HTR-8/SVneo (cell line): ENCODE measurements at regions not wholly inside any gene's neighbourhood (a gene's known extent, or its start where the extent isn't known, plus 50 kb on each side); places are given as distances from the start of the nearest gene placed in this dataset.

Source experiments
- DNase-seq: peaks from one replicate; pipeline ENCODE4 v3.0.0; 2011; ENCODE audit warnings: low spot score, mixed read lengths; ENCODE audit not compliant: insufficient read length
- FAIRE-seq: peaks from 2 replicates; lab custom pipeline; 2011; peaks lifted over from hg19 to GRCh38; lab: Jason Lieb, UNC

GRCh38 chr9:12166518-12166917, 526.7 kb upstream of the TYRP1 start:
- FAIRE-seq: no peak
- no peak for DNase-seq

DNA sequence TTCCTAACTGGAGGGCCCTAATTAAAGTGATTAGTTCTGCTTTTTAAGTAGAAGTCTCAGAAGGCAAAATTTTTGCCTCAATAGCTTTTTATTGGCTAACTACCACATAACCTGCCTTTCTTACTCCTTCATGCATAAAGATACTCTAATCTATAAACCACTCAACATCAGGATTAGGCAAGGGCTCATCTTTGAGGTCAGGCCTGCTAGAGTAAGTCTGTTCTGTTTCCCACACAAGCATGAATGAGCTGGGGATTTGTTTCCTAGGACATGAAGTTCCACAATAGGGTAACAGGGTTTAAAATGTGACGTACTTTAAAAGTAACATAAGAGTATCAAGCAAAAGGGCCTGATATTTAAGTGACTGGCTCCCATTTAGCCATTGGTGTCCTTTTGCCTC, 522.7 kb upstream of the TYRP1 start:
- DNase-seq (no peak), FAIRE-seq (no peak)

DNA sequence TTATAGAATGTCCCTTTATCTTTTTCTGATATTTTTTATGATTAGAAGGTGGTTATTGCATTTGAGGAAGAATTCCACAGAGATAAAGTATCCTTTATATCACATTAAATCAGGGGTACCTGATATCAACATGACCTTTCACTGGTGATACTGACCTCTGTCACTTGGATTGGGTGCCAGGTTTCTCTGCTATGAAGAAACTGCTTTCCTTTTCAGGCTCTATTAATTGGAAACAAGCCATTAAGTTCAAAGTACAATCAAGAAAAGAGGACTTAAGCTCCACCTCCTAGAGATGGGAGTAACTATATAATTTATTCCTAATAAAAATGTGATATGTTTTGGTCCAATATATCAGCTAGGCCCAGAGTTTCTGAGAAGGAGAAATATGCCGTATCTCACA, 514.6 kb upstream of the TYRP1 start:
- FAIRE-seq (no peak), DNase-seq (no peak)

DNA sequence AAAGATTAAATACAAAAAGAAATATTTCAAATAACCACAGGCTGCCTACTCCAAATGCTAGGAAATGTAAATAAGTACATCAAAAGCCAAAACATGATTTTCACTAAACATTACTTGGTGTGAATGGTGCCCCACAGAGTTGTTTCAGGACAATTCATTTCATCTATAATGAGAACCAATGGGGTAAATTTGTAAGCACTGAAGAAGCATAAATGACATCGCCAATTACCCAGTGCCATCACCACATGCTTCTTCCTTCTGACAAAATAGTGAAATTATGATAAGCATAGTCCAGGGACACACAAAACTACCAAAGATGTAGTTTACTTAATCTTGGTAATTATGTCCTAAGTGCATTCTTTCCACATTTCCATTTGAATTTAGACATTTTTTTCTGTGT, 510.4 kb upstream of the TYRP1 start:
- no peak for FAIRE-seq
- no peak for DNase-seq

DNA sequence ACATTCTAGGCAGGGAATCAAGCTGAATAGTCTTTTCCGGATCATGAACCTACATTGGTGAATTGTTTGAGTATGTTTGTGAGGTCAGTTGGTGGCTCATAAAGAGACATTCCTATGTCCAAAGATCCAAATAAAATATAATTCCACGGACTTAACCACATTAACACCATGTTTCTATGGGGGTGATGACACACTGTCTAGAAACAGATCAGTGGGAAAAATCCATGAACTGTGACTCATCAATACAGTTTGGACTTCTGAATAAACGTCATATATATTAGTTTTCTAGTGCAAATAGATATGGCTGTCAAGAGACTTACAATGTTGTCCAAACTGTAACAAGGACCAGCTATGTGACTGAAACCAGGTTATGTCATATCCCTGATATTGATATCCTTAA, 509.9 kb upstream of the TYRP1 start:
- FAIRE-seq (no peak), DNase-seq (no peak)

DNA sequence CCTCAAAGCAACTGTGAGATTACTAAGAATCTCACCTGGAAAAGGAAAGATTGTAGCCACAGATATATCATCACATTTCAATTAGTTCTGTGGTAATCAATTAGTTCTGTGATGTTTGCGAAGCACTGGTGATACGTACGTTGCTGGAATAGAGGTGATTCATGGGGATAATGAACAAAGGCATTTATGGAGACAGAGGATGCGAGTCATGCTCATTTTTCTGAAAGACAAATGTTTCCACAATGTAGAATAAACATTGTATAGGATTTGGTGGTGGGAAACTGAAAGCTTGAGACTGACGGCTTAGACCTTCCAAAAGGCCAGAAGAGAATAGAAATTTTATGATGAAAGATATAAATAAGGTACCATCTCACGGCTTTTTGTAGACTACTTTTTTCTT, 507.3 kb upstream of the TYRP1 start:
- FAIRE-seq (no peak), DNase-seq (no peak)

- no peak for DNase-seq
- FAIRE-seq: no peak
These were observed 501.6 kb upstream of the TYRP1 start for GRCh38 chr9:12191630-12192029.

DNA sequence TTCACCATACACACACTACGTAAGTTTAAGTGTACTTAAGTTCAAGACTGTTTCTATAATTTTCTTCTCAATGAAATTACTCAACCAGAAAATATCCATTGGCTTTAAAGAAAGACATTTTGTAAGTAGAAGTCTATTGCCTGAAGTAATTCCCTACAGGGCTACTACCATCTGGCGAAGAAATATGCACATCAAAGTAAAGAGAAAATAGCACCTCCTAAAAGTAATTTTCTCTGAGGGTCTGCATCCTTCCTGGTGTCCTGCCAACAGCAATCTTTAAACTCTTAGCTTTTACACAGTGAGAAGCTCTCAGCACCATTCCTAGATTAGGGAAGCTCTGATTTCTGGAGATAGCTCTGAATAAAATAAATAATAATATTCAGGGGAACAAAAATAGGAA, 498.5 kb upstream of the TYRP1 start:
- no peak for FAIRE-seq
- DNase-seq: no peak

- FAIRE-seq (no peak), DNase-seq (no peak)
These were observed 497.7 kb upstream of the TYRP1 start for GRCh38 chr9:12195456-12195855.

DNA sequence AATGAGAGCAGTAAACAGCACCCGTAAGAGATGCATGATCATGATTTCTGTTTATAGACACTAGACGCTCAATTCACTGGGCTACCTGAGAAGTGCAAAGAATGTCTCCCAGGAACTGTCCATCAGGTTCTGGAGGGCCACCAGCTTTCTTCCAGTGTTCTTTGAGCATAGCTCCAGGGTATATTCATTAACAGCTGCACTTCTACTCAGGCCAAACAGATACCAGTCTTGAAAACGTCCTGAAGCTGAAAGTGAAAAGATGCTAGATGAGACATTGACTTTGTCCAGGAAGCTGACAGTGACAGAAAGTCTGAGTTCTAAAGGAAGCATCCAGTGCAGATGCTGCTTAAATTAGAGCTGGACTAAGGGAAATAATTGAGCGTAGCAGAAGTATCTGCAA, 488.7 kb upstream of the TYRP1 start:
- FAIRE-seq (no peak), DNase-seq (no peak)

DNA sequence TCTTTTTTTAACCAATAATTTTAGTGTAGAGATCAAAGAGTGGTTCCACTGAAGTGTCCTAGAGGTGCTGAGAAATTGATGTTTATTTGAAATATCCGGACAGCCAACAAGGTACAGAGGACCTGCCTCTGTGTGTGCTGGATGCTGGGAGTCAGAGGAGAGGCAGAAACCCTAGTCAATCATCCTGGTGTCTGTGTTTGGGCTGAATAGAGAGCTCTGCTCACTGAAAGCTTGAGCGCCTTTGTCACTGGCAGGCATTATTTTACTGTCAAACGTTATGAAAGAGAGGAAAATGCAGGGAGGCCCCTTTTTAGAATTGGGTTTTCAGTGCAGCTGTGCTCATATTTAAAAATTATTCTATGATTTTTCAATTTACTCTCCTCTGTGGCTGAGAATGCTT, 480.3 kb upstream of the TYRP1 start:
- FAIRE-seq (no peak), DNase-seq (no peak)

- no peak for FAIRE-seq
- no peak for DNase-seq
These were observed 471.7 kb upstream of the TYRP1 start for GRCh38 chr9:12221470-12221869.

DNA sequence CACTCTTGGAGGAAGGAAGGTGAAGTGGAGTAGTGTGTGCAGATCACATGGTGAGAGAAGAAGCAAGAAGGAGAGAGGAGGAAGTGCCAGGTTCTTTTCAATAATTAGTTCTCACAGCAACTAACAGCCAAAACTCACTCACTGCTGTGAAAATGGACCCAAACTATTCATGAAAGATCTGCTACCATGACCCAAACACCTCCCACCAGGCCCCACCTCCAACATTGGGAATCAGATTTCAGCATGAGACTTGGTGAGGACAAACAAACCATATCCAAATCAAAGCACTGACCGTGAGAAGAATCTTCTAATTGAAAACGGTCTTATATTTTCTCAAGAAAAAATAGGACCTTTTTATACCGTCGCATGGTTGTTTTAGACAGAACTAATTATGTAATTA, 468.7 kb upstream of the TYRP1 start:
- DNase-seq (no peak), FAIRE-seq (no peak)

GRCh38 chr9:12230708-12231107, 462.5 kb upstream of the TYRP1 start:
- FAIRE-seq: no peak
- no peak for DNase-seq

GRCh38 chr9:12231832-12232231, 461.4 kb upstream of the TYRP1 start:
- FAIRE-seq (no peak), DNase-seq (no peak)

DNA sequence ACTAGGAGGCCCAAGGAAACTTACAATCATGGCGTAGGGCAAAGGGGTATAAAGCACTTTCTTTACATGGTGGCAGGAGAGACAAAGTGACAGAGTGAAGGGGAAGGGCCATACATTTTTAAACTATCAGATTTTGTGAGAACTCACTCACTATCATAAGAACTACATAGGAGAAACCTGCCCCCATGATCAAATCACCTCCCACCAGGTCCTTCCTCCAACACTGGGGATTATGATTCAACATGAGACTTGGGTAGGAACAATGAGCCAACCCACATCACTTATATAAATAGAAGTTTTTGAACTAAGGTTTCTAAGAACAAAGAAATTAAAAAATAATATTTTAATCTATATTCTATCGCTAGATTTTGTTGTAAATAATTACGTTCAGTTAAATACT, 460.3 kb upstream of the TYRP1 start:
- FAIRE-seq (no peak), DNase-seq (no peak)

- FAIRE-seq: no peak
These were observed 439.2 kb upstream of the TYRP1 start for GRCh38 chr9:12253941-12254340.

GRCh38 chr9:12266758-12267157, 426.4 kb upstream of the TYRP1 start:
- FAIRE-seq (no peak), DNase-seq (no peak)

More at GRCh38 chr9:12253941-12254340, 439.2 kb upstream of the TYRP1 start:
- DNase-seq: no peak

GRCh38 chr9:12271421-12271891, 421.7 kb upstream of the TYRP1 start:
- DNase-seq (no peak), FAIRE-seq (no peak)

DNA sequence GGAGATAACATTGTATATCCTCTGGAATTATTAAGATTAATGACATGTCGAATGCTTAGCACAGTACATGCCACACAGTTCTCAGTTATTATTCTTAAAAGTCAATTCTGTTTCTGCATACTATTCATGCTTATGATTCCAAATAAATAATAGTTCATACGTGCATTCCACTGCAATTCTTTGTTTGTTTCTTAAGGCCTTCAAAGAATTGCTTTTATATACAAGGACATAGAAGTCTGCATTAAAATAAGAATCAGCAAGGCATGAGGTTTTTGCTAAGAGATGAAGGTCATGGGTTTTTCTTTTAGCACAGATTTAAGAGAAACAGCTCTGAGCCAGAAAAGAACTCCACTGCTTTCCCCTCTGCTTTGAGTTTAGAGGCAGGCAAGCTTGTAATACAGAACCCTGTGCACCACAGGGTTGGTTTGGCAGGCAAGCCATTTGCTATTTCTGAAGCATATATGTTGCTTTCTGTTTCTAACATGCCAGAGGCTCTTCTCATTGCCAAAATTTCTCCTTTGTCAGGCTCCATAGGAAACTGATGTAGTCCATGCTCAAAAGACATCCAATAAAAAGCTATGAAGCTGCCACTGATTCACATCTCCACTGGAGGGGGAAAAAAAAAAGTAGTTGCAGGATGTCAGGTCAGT, 420.6 kb upstream of the TYRP1 start:
- FAIRE-seq: no peak
- DNase-seq: no peak

- no peak for DNase-seq
- no peak for FAIRE-seq
These were observed 418.6 kb upstream of the TYRP1 start for GRCh38 chr9:12274577-12274976.

GRCh38 chr9:12276505-12276904, 416.7 kb upstream of the TYRP1 start:
- FAIRE-seq: no peak
- DNase-seq: no peak

DNA sequence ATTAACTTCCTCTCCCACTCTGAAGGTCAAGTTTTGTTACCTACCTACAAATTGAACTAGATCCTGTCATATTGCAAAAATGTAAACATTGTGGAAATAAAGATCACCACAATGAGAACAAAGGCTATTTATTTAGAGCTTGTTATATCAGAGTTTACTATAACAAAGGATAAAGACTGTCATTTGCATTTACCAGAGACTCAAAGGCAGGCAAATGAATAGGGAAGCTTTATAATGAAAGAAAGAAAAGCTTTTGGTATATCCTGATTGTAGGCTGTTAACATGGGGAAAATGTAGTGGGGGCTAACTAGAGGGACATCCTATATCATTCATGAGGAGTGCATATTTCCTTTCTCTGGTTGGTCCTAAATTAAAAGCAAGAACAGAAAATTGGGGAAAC, 403.5 kb upstream of the TYRP1 start:
- DNase-seq: no peak
- FAIRE-seq: no peak
